Middle frontal gyrus (tissue), 1 donor: ENCODE measurements at regions not wholly inside any gene's neighbourhood (a gene's known extent, or its start where the extent isn't known, plus 50 kb on each side); places are given as distances from the start of the nearest gene placed in this dataset.

ENCODE experiments used
- DNase-seq: peaks from one replicate; pipeline ENCODE4 v3.0.0-alpha.2; 2015; ENCODE audit warnings: low spot score; ENCODE audit errors: extremely low spot score

- no peak for DNase-seq
Observed at GRCh38 chr10:112026438-112026837, 157.1 kb downstream of the GPAM start.

- DNase-seq = no peak
Observed at GRCh38 chr10:112027731-112028280, 155.8 kb downstream of the GPAM start.

GRCh38 chr10:112030431-112030830 is 153.1 kb downstream of the GPAM start:
- DNase-seq = no peak

- no peak for DNase-seq
Observed at GRCh38 chr10:112039823-112040222, 143.7 kb downstream of the GPAM start.

- DNase-seq = no peak
Observed at GRCh38 chr10:112040696-112041095, 142.9 kb downstream of the GPAM start.

- no peak for DNase-seq
Observed at GRCh38 chr10:112045938-112046337, 137.6 kb downstream of the GPAM start.

- no peak for DNase-seq
Observed at GRCh38 chr10:112047674-112048073, 135.9 kb downstream of the GPAM start.

- no peak for DNase-seq
Observed at GRCh38 chr10:112052166-112052565, 131.4 kb downstream of the GPAM start.

GRCh38 chr10:112053895-112054294 is 129.7 kb downstream of the GPAM start:
- no peak for DNase-seq

GRCh38 chr10:112054516-112054915 is 129.0 kb downstream of the GPAM start:
- no peak for DNase-seq

GRCh38 chr10:112057072-112057471 is 126.5 kb downstream of the GPAM start:
- DNase-seq = no peak

- no peak for DNase-seq
Observed at GRCh38 chr10:112059220-112059619, 124.3 kb downstream of the GPAM start.

GRCh38 chr10:112071596-112072133 is 111.9 kb downstream of the GPAM start:
- no peak for DNase-seq

GRCh38 chr10:112078003-112078402 is 105.6 kb downstream of the GPAM start:
- no peak for DNase-seq

- DNase-seq = no peak
Observed at GRCh38 chr10:112080231-112080630, 103.3 kb downstream of the GPAM start.

GRCh38 chr10:112082120-112082519 is 101.4 kb downstream of the GPAM start:
- DNase-seq = no peak

GRCh38 chr10:112083472-112083871 is 100.1 kb downstream of the GPAM start:
- no peak for DNase-seq

GRCh38 chr10:112087953-112088456 is 95.6 kb downstream of the GPAM start:
- no peak for DNase-seq

- DNase-seq = no peak
Observed at GRCh38 chr10:112091703-112092102, 91.9 kb downstream of the GPAM start.

GRCh38 chr10:112092519-112092918 is 91.0 kb downstream of the GPAM start:
- DNase-seq = no peak

- no peak for DNase-seq
Observed at GRCh38 chr10:112094984-112095383, 88.6 kb downstream of the GPAM start.

GRCh38 chr10:112095731-112096130 is 87.8 kb downstream of the GPAM start:
- DNase-seq = no peak

GRCh38 chr10:112098682-112099081 is 84.9 kb downstream of the GPAM start:
- no peak for DNase-seq
